B cell (primary cell): ENCODE measurements at regions not wholly inside any gene's neighbourhood (a gene's known extent, or its start where the extent isn't known, plus 50 kb on each side); places are given as distances from the start of the nearest gene placed in this dataset.

Experiments
- CTCF ChIP-seq: fragments of 200-600 bp; IDR thresholded peaks from one replicate; pipeline ENCODE4 v1.8.0; 2022; ENCODE audit warnings: antibody characterized with exemption, mild to moderate bottlenecking
- EZH2 ChIP-seq: IDR thresholded peaks from 2 replicates; pipeline ENCODE4 v1.6.1; 2012; ENCODE audit warnings: borderline replicate concordance, low read depth, mild to moderate bottlenecking, moderate library complexity, low read length; ENCODE audit not compliant: insufficient read depth, poor library complexity, severe bottlenecking

GRCh38 chr5:146283344-146283761 is 55.3 kb upstream of the POU4F3 start:
- no peak for TF ChIP-seq EZH2
- TF ChIP-seq CTCF, result no peak
